ENCODE measurements at regions not wholly inside any gene's neighbourhood (a gene's known extent, or its start where the extent isn't known, plus 50 kb on each side); places are given as distances from the start of the nearest gene placed in this dataset.
A peak's percentile ranks its signal among the peaks of the same experiment; 100 is the strongest.

- Histone ChIP-seq H4K20me1 (ENCODE audit: insufficient read depth, poor library complexity, severe bottlenecking) (no peaks in the 10 kb centered on the region), H3K9me3 (ENCODE audit: low read depth) (no peaks in the 10 kb centered on the region), H3K27ac (no peak overlapping the region), H2AFZ (no peak overlapping the region), H3K4me1 (ENCODE audit: insufficient read depth) (peaks cover 6% of the 10 kb centered on the region), H3K4me3 (no peak overlapping the region), H3K27me3 (no peaks in the 10 kb centered on the region), H3K79me2 (no peaks in the 10 kb centered on the region), H3K9me2 (replicated peaks; ENCODE audit: insufficient read depth) (no peaks in the 10 kb centered on the region), H3K4me2 (no peak overlapping the region), H3K36me3 (replicated peaks; ENCODE audit: insufficient read depth, low read depth) (no peaks in the 10 kb centered on the region)
- DNase-seq (ENCODE audit: low spot score) = no peak
- TF ChIP-seq EZH2 (IDR thresholded peaks at IDR 0.05; ENCODE audit: borderline replicate concordance) (no peak), CTCF (IDR thresholded peaks at IDR 0.05; ENCODE audit: poor library complexity) (no peak), EZH2phosphoT487 (IDR thresholded peaks at IDR 0.05; ENCODE audit: low read depth, severe bottlenecking, unreplicated experiment) (no peak)
These were observed 127.2 kb downstream of the TM9SF2 start for GRCh38 chr13:99628442-99628841.

- no peak for DNase-seq (ENCODE audit: low spot score)
- Histone ChIP-seq H3K4me1 (ENCODE audit: insufficient read depth) (peaks cover 6% of the 10 kb centered on the region), H3K27me3 (no peaks in the 10 kb centered on the region), H3K4me2 (peak overlapping the region; percentile 24), H3K79me2 (no peaks in the 10 kb centered on the region), H3K4me3 (no peak overlapping the region), H3K36me3 (replicated peaks; ENCODE audit: insufficient read depth, low read depth) (no peaks in the 10 kb centered on the region), H3K9me2 (replicated peaks; ENCODE audit: insufficient read depth) (no peaks in the 10 kb centered on the region), H3K27ac (no peak overlapping the region), H4K20me1 (ENCODE audit: insufficient read depth, poor library complexity, severe bottlenecking) (no peaks in the 10 kb centered on the region), H2AFZ (no peak overlapping the region), H3K9me3 (ENCODE audit: low read depth) (no peaks in the 10 kb centered on the region)
- WGBS (ENCODE audit: low lambda C conversion rate, missing lambda C conversion rate) = 50% methylated on average over 8 of the region's 8 CpGs
- TF ChIP-seq EZH2 (IDR thresholded peaks at IDR 0.05; ENCODE audit: borderline replicate concordance) (no peak), EZH2phosphoT487 (IDR thresholded peaks at IDR 0.05; ENCODE audit: low read depth, severe bottlenecking, unreplicated experiment) (no peak), CTCF (IDR thresholded peaks at IDR 0.05; ENCODE audit: poor library complexity) (no peak)
These were observed 125.3 kb downstream of the TM9SF2 start for GRCh38 chr13:99626461-99627082.

GRCh38 chr13:99624936-99625540 is 123.8 kb downstream of the TM9SF2 start:
- Histone ChIP-seq H3K79me2 (no peaks in the 10 kb centered on the region), H3K27me3 (no peaks in the 10 kb centered on the region), H3K36me3 (replicated peaks; ENCODE audit: insufficient read depth, low read depth) (no peaks in the 10 kb centered on the region), H3K4me1 (ENCODE audit: insufficient read depth) (peaks cover 6% of the 10 kb centered on the region), H3K9me2 (replicated peaks; ENCODE audit: insufficient read depth) (no peaks in the 10 kb centered on the region), H3K27ac (no peak overlapping the region), H3K4me3 (no peak overlapping the region), H3K4me2 (no peak overlapping the region), H4K20me1 (ENCODE audit: insufficient read depth, poor library complexity, severe bottlenecking) (no peaks in the 10 kb centered on the region), H3K9me3 (ENCODE audit: low read depth) (no peaks in the 10 kb centered on the region), H2AFZ (no peak overlapping the region)
- WGBS (ENCODE audit: low lambda C conversion rate, missing lambda C conversion rate) = 76% methylated on average over 12 of the region's 12 CpGs
- TF ChIP-seq EZH2 (IDR thresholded peaks at IDR 0.05; ENCODE audit: borderline replicate concordance) = no peak
- no peak for TF ChIP-seq CTCF (IDR thresholded peaks at IDR 0.05; ENCODE audit: poor library complexity)
- TF ChIP-seq EZH2phosphoT487 (IDR thresholded peaks at IDR 0.05; ENCODE audit: low read depth, severe bottlenecking, unreplicated experiment) = no peak
- no peak for DNase-seq (ENCODE audit: low spot score)

All from hepatocyte (in vitro differentiated cells).